HepG2 (cell line): ENCODE measurements at regions not wholly inside any gene's neighbourhood (a gene's known extent, or its start where the extent isn't known, plus 50 kb on each side); places are given as distances from the start of the nearest gene placed in this dataset.

Experiments used
- ESRRA ChIP-seq: sonication (generic); formaldehyde crosslinking; IDR thresholded peaks from 2 replicates; pipeline ENCODE4 v1.5.1; 2020; ENCODE audit warnings: mild to moderate bottlenecking, low read depth, missing genetic modification reagents
- HIVEP1 ChIP-seq: sonication (generic); formaldehyde crosslinking; IDR thresholded peaks from 2 replicates; pipeline ENCODE4 v1.4.0; 2020; ENCODE audit warnings: mild to moderate bottlenecking, missing genetic modification reagents
- KAT2B ChIP-seq: fragments of 150-350 bp; IDR thresholded peaks from 2 replicates; pipeline ENCODE4 v1.6.1; 2014; ENCODE audit warnings: low read depth, low read length, borderline replicate concordance
- PHF20 ChIP-seq: sonication (generic); formaldehyde crosslinking; IDR thresholded peaks from 2 replicates; pipeline ENCODE4 v1.5.0; 2020; ENCODE audit warnings: mild to moderate bottlenecking, missing genetic modification reagents
- PTBP1 ChIP-seq: fragments of 200-400 bp; formaldehyde crosslinking; IDR thresholded peaks from 2 replicates; pipeline ENCODE4 v1.6.1; 2018; ENCODE audit warnings: low read length, low read depth; ENCODE audit not compliant: poor library complexity, severe bottlenecking
- SYNCRIP ChIP-seq: fragments of 200-400 bp; formaldehyde crosslinking; IDR thresholded peaks from 2 replicates; pipeline ENCODE4 v1.6.1; 2018; ENCODE audit warnings: mild to moderate bottlenecking, low read depth, low read length; ENCODE audit not compliant: insufficient read depth
- THRA ChIP-seq: sonication (generic); formaldehyde crosslinking; IDR thresholded peaks from 2 replicates; pipeline ENCODE4 v1.4.0; 2020; ENCODE audit warnings: missing genetic modification reagents, borderline replicate concordance
- U2AF2 ChIP-seq: fragments of 200-400 bp; formaldehyde crosslinking; IDR thresholded peaks from 2 replicates; pipeline ENCODE4 v1.6.1; 2017; ENCODE audit warnings: low read depth, mild to moderate bottlenecking, low read length
- ZBTB33 ChIP-seq: sonication (generic); formaldehyde crosslinking; IDR thresholded peaks from 2 replicates; pipeline ENCODE4 v1.4.0; 2020; ENCODE audit warnings: missing genetic modification reagents
- ZNF20 ChIP-seq: sonication (generic); formaldehyde crosslinking; IDR thresholded peaks from 2 replicates; pipeline ENCODE4 v1.4.0; 2020; ENCODE audit warnings: mild to moderate bottlenecking, moderate library complexity, missing genetic modification reagents
- ZNF224 ChIP-seq: sonication (generic); formaldehyde crosslinking; IDR thresholded peaks from 2 replicates; pipeline ENCODE4 v1.5.0; 2020; ENCODE audit warnings: mild to moderate bottlenecking, missing genetic modification reagents
- ZNF253 ChIP-seq: sonication (generic); formaldehyde crosslinking; IDR thresholded peaks from 2 replicates; pipeline ENCODE4 v1.8.0; 2022; ENCODE audit warnings: mild to moderate bottlenecking, missing genetic modification reagents, borderline replicate concordance
- ZNF280B ChIP-seq: sonication (generic); formaldehyde crosslinking; IDR thresholded peaks from 2 replicates; pipeline ENCODE4 v1.5.0; 2020; ENCODE audit warnings: missing genetic modification reagents, mild to moderate bottlenecking, borderline replicate concordance
- ZNF296 ChIP-seq: sonication (generic); formaldehyde crosslinking; conservative IDR thresholded peaks from 2 replicates; pipeline ENCODE4 v1.5.0; 2020; ENCODE audit warnings: mild to moderate bottlenecking, missing genetic modification reagents
- ZNF317 ChIP-seq: sonication (generic); formaldehyde crosslinking; IDR thresholded peaks from 2 replicates; pipeline ENCODE4 v1.5.0; 2020; ENCODE audit warnings: mild to moderate bottlenecking, missing genetic modification reagents
- ZNF652 ChIP-seq: IDR thresholded peaks from 2 replicates; pipeline ENCODE4 v1.6.1; 2016; ENCODE audit warnings: low read depth, borderline replicate concordance
- ZNF777 ChIP-seq: sonication (generic); formaldehyde crosslinking; IDR thresholded peaks from 2 replicates; pipeline ENCODE4 v1.4.0; 2020; ENCODE audit warnings: missing genetic modification reagents
- TF ChIP-seq, protein P1 (sequence below): sonication (generic); formaldehyde crosslinking; IDR thresholded peaks from 2 replicates; pipeline ENCODE4 v1.9.0; 2021; ENCODE audit warnings: missing genetic modification reagents, borderline replicate concordance
- TF ChIP-seq, protein P2 (sequence below): sonication (generic); formaldehyde crosslinking; IDR thresholded peaks from 2 replicates; pipeline ENCODE4 v1.8.1; 2023; ENCODE audit warnings: mild to moderate bottlenecking, missing genetic modification reagents

- TF ChIP-seq ZBTB33 (CRISPR knock-in tag) (no peak), PHF20 (no peak), ZNF296 (CRISPR knock-in tag) (no peak), U2AF2 (no peak), ZNF224 (CRISPR knock-in tag) (peak; percentile 97), ZNF253 (CRISPR knock-in tag) (no peak), ZNF317 (CRISPR knock-in tag) (peak; percentile 78; the same call in 1 of the 2 replicates), ESRRA (CRISPR knock-in tag) (no peak; the same call in 1 of the 2 replicates), ZNF20 (CRISPR knock-in tag) (no peak), ZNF777 (CRISPR knock-in tag) (peak; percentile 39; the same call in 1 of the 2 replicates), KAT2B (no peak), ZNF280B (CRISPR knock-in tag) (0 out of 2 replicates have a peak, but pooled peaks have one; percentile 89), HIVEP1 (peak; percentile 42; the same call in 1 of the 2 replicates), ZNF652 (CRISPR knock-in tag) (no peak; the same call in 1 of the 2 replicates), SYNCRIP (no peak), THRA (CRISPR knock-in tag) (peak; percentile 85; the same call in 1 of the 2 replicates), PTBP1 (peak; percentile 79)
- TF ChIP-seq, protein P1, sequence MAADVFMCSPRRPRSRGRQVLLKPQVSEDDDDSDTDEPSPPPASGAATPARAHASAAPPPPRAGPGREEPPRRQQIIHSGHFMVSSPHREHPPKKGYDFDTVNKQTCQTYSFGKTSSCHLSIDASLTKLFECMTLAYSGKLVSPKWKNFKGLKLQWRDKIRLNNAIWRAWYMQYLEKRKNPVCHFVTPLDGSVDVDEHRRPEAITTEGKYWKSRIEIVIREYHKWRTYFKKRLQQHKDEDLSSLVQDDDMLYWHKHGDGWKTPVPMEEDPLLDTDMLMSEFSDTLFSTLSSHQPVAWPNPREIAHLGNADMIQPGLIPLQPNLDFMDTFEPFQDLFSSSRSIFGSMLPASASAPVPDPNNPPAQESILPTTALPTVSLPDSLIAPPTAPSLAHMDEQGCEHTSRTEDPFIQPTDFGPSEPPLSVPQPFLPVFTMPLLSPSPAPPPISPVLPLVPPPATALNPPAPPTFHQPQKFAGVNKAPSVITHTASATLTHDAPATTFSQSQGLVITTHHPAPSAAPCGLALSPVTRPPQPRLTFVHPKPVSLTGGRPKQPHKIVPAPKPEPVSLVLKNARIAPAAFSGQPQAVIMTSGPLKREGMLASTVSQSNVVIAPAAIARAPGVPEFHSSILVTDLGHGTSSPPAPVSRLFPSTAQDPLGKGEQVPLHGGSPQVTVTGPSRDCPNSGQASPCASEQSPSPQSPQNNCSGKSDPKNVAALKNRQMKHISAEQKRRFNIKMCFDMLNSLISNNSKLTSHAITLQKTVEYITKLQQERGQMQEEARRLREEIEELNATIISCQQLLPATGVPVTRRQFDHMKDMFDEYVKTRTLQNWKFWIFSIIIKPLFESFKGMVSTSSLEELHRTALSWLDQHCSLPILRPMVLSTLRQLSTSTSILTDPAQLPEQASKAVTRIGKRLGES (CRISPR knock-in tag) = peak; percentile 95
- TF ChIP-seq, protein P2, sequence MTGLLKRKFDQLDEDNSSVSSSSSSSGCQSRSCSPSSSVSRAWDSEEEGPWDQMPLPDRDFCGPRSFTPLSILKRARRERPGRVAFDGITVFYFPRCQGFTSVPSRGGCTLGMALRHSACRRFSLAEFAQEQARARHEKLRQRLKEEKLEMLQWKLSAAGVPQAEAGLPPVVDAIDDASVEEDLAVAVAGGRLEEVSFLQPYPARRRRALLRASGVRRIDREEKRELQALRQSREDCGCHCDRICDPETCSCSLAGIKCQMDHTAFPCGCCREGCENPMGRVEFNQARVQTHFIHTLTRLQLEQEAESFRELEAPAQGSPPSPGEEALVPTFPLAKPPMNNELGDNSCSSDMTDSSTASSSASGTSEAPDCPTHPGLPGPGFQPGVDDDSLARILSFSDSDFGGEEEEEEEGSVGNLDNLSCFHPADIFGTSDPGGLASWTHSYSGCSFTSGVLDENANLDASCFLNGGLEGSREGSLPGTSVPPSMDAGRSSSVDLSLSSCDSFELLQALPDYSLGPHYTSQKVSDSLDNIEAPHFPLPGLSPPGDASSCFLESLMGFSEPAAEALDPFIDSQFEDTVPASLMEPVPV = peak; percentile 87; the same call in 1 of the 2 replicates
Observed at GRCh38 chr14:89040460-89041256, 216.2 kb downstream of the TTC8 start (continued).
